OCI-LY1 (cell line): ENCODE measurements at regions not wholly inside any gene's neighbourhood (a gene's known extent, or its start where the extent isn't known, plus 50 kb on each side); places are given as distances from the start of the nearest gene placed in this dataset.

Experiments used
- H2AFZ ChIP-seq: fragments of 200-600 bp; sonication (generic), shearing (Covaris generic); 2 replicates; pipeline ENCODE4 v1.6.0; 2014; ENCODE audit warnings: antibody characterized with exemption, mild to moderate bottlenecking, low read length
- H3F3A ChIP-seq: fragments of 200-600 bp; sonication (generic), shearing (Covaris generic); 2 replicates; pipeline ENCODE4 v1.6.0; 2014; ENCODE audit warnings: mild to moderate bottlenecking, antibody characterized with exemption, low read length, moderate library complexity; ENCODE audit not compliant: insufficient read depth
- H3K27ac ChIP-seq: fragments of 200-600 bp; sonication (generic); 2 replicates; pipeline ENCODE4 v1.5.1; 2014; ENCODE audit warnings: low read length, mixed run types, mild to moderate bottlenecking, low read depth; ENCODE audit not compliant: poor library complexity, severe bottlenecking
- H3K27me3 ChIP-seq: fragments of 200-600 bp; sonication (generic); 2 replicates; pipeline ENCODE4 v1.6.0; 2014; ENCODE audit warnings: antibody characterized with exemption, mild to moderate bottlenecking, low read length, moderate library complexity; ENCODE audit not compliant: insufficient read depth
- H3K36me3 ChIP-seq: fragments of 200-600 bp; sonication (generic); 2 replicates; pipeline ENCODE4 v1.6.1; 2014; ENCODE audit warnings: mild to moderate bottlenecking, antibody characterized with exemption, low read length, moderate library complexity, mixed read lengths; ENCODE audit not compliant: insufficient read depth
- H3K4me1 ChIP-seq: fragments of 200-600 bp; sonication (generic); 2 replicates; pipeline ENCODE4 v1.5.1; 2014; ENCODE audit warnings: mild to moderate bottlenecking, low read length, moderate library complexity; ENCODE audit not compliant: insufficient read depth, severe bottlenecking
- H3K4me2 ChIP-seq: fragments of 200-600 bp; sonication (generic), shearing (Covaris generic); 2 replicates; pipeline ENCODE4 v1.6.1; 2014; ENCODE audit warnings: low read length
- H3K4me3 ChIP-seq: fragments of 200-600 bp; sonication (generic); 2 replicates; pipeline ENCODE4 v1.5.1; 2014; ENCODE audit warnings: low read length, low read depth, mild to moderate bottlenecking, mixed read lengths; ENCODE audit not compliant: poor library complexity, severe bottlenecking
- H3K79me2 ChIP-seq: fragments of 200-600 bp; shearing (Covaris generic); 2 replicates; pipeline ENCODE4 v1.6.1; 2016; ENCODE audit warnings: mixed run types, low read length, mixed read lengths; ENCODE audit not compliant: insufficient read depth
- H3K9ac ChIP-seq: fragments of 200-600 bp; sonication (generic), shearing (Covaris generic); 2 replicates; pipeline ENCODE4 v1.6.1; 2014; ENCODE audit warnings: mild to moderate bottlenecking, low read length, mixed read lengths
- H3K9me2 ChIP-seq: fragments of 200-600 bp; sonication (generic), shearing (Covaris generic); 2 replicates; pipeline ENCODE4 v1.6.1; 2014; ENCODE audit warnings: low read depth, mild to moderate bottlenecking, low read length, mixed read lengths
- H3K9me3 ChIP-seq: fragments of 200-600 bp; shearing (Covaris generic); 2 replicates; pipeline ENCODE4 v1.6.1; 2014; ENCODE audit warnings: low read length, mixed read lengths
- H4K20me1 ChIP-seq: fragments of 200-600 bp; sonication (generic), shearing (Covaris generic); 2 replicates; pipeline ENCODE4 v1.6.0; 2016; ENCODE audit warnings: mild to moderate bottlenecking, low read length; ENCODE audit not compliant: insufficient read depth
- CTCF ChIP-seq: fragments of 200-600 bp; sonication (generic), shearing (Covaris generic); IDR thresholded peaks from 2 replicates; pipeline ENCODE4 v1.5.1; 2017; ENCODE audit warnings: mild to moderate bottlenecking, antibody characterized with exemption, low read length, moderate library complexity, mixed read lengths
- EZH2 ChIP-seq: fragments of 200-600 bp; sonication (generic), shearing (Covaris generic); IDR thresholded peaks from 2 replicates; pipeline ENCODE4 v1.8.0; 2017; ENCODE audit warnings: borderline replicate concordance, mixed run types, mild to moderate bottlenecking, antibody characterized with exemption, low read length, moderate library complexity, mixed read lengths

- Histone ChIP-seq H3K9me3 (no peaks in the 10 kb centered on the region), H3K27me3 (no peaks in the 10 kb centered on the region), H3K9ac (no peak overlapping the region), H3K4me3 (no peak overlapping the region), H3K79me2 (no peaks in the 10 kb centered on the region), H3K27ac (no peak overlapping the region), H2AFZ (no peak overlapping the region), H3K4me2 (no peak overlapping the region), H4K20me1 (no peaks in the 10 kb centered on the region), H3F3A (no peaks in the 10 kb centered on the region), H3K4me1 (no peaks in the 10 kb centered on the region), H3K9me2 (no peaks in the 10 kb centered on the region), H3K36me3 (no peaks in the 10 kb centered on the region)
- TF ChIP-seq EZH2 (no peak), CTCF (no peak)
Observed at GRCh38 chr11:122391049-122391448, 264.5 kb upstream of the UBASH3B start.

- Histone ChIP-seq H3K4me3 (no peak overlapping the region), H3K79me2 (no peaks in the 10 kb centered on the region), H3K4me2 (no peak overlapping the region), H3K27ac (no peak overlapping the region), H3K27me3 (no peaks in the 10 kb centered on the region), H3K9me2 (no peaks in the 10 kb centered on the region), H3K9ac (no peak overlapping the region), H3K9me3 (no peaks in the 10 kb centered on the region), H3K4me1 (no peaks in the 10 kb centered on the region), H4K20me1 (no peaks in the 10 kb centered on the region), H2AFZ (no peak overlapping the region), H3K36me3 (no peaks in the 10 kb centered on the region), H3F3A (no peaks in the 10 kb centered on the region)
- TF ChIP-seq EZH2 (no peak), CTCF (no peak)
Observed at GRCh38 chr11:122383186-122383585, 267.2 kb upstream of the BLID start.

- Histone ChIP-seq H3K36me3 (no peaks in the 10 kb centered on the region), H3K4me2 (no peak overlapping the region), H3K27me3 (no peaks in the 10 kb centered on the region), H3K4me1 (no peaks in the 10 kb centered on the region), H3K4me3 (no peak overlapping the region), H3K27ac (no peak overlapping the region), H3F3A (no peaks in the 10 kb centered on the region), H4K20me1 (no peaks in the 10 kb centered on the region), H3K9me3 (no peaks in the 10 kb centered on the region), H3K9ac (no peak overlapping the region), H3K9me2 (no peaks in the 10 kb centered on the region), H3K79me2 (no peaks in the 10 kb centered on the region), H2AFZ (no peak overlapping the region)
- no peak for TF ChIP-seq EZH2
- no peak for TF ChIP-seq CTCF
Observed at GRCh38 chr11:122375687-122376399, 259.8 kb upstream of the BLID start.
